DND-41 (cell line): ENCODE measurements at regions not wholly inside any gene's neighbourhood (a gene's known extent, or its start where the extent isn't known, plus 50 kb on each side); places are given as distances from the start of the nearest gene placed in this dataset.

ENCODE experiments used
- EZH2 ChIP-seq: IDR thresholded peaks from 3 replicates; pipeline ENCODE4 v1.6.1; 2012; ENCODE audit warnings: borderline replicate concordance, low read depth, mild to moderate bottlenecking, moderate library complexity, low read length, inconsistent platforms; ENCODE audit not compliant: severe bottlenecking
- TF ChIP-seq, protein P1 (sequence below): IDR thresholded peaks from 2 replicates; pipeline ENCODE4 v1.5.1; 2012; ENCODE audit warnings: borderline replicate concordance, low read length, moderate library complexity, mild to moderate bottlenecking; ENCODE audit not compliant: poor library complexity, severe bottlenecking; ENCODE audit errors: extremely low read depth

DNA sequence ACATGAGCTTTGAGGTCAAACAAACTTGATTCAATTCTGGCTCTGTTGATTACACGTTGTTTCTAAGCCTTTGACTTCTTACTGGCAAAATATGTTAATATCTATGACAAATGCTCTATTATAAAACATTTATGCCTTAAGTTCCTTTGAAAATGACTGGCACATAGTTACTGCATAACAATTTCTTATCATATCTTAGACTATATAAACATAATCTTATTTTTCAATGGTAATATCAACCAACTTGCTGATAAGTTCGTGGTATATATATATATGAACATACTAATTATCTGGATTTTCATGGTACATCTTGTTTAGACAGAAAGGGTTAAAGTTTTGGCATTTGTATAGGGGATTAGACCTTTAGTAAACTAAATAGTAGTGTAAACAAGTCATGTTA lies 645.6 kb upstream of the ZNF804A start:
- no peak for TF ChIP-seq EZH2
- TF ChIP-seq, protein P1, sequence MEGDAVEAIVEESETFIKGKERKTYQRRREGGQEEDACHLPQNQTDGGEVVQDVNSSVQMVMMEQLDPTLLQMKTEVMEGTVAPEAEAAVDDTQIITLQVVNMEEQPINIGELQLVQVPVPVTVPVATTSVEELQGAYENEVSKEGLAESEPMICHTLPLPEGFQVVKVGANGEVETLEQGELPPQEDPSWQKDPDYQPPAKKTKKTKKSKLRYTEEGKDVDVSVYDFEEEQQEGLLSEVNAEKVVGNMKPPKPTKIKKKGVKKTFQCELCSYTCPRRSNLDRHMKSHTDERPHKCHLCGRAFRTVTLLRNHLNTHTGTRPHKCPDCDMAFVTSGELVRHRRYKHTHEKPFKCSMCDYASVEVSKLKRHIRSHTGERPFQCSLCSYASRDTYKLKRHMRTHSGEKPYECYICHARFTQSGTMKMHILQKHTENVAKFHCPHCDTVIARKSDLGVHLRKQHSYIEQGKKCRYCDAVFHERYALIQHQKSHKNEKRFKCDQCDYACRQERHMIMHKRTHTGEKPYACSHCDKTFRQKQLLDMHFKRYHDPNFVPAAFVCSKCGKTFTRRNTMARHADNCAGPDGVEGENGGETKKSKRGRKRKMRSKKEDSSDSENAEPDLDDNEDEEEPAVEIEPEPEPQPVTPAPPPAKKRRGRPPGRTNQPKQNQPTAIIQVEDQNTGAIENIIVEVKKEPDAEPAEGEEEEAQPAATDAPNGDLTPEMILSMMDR: no peak
